Caki2 (cell line): ENCODE measurements at regions not wholly inside any gene's neighbourhood (a gene's known extent, or its start where the extent isn't known, plus 50 kb on each side); places are given as distances from the start of the nearest gene placed in this dataset.

Experiments
- DNase-seq: peaks from one replicate; pipeline ENCODE4 v3.0.0-alpha.2; 2015; ENCODE audit warnings: low read depth
- in situ Hi-C: cut with HindIII; loops from 2 replicates; pipeline ENCODE4 v1.10.0; 2016; ENCODE audit warnings: low sequenced_read_pairs, low pct_unique_long_range_greater_than_20kb, mixed read lengths

DNA sequence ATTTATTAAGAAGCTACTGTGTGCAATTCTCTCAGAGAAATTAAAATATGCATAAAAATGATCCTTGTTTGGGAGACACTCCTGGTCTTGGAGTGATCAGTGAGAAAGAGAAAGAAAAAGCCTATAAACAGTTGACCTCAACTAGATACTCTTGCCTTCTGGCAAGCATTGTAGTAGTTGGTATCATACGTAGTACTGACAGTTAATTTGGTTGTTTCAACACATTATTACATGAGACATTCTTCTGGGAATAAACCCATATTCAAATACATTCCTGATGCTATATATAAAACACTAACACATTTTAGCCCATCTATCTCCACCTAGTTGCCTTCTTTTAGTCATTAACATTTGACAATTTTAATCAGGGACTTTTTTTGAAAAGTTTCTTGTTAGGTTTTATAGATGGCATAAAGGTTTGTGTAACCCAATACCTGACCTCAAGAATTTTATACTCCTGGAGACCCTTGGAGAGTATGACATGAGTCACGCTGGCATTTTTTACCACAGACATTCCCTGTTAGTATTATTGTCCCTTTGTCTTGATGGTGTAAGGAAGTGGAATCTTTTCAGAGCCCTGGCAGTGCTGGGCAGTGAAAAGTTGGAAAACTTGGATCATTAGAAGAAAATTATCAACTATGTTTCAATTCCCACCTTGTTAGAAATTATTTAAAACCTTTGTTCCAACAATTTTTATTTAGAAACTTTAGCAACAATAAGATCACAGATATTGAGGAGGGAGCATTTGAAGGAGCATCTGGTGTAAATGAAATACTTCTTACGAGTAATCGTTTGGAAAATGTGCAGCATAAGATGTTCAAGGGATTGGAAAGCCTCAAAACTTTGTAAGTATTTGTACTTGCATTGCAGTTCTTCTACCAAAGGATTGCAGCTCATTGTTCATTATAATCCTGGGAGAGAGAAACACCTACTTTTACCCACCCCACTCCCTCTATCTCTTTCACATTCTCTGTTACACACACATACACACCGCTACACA lies 167.1 kb upstream of the PACRGL start:
- in situ Hi-C loops = no loop called here

GRCh38 chr4:20538905-20539304 lies 161.4 kb upstream of the PACRGL start:
- in situ Hi-C loops = no loop called here
- DNase-seq = no peak

More for the DNA sequence above, 167.1 kb upstream of the PACRGL start:
- no peak for DNase-seq

DNA sequence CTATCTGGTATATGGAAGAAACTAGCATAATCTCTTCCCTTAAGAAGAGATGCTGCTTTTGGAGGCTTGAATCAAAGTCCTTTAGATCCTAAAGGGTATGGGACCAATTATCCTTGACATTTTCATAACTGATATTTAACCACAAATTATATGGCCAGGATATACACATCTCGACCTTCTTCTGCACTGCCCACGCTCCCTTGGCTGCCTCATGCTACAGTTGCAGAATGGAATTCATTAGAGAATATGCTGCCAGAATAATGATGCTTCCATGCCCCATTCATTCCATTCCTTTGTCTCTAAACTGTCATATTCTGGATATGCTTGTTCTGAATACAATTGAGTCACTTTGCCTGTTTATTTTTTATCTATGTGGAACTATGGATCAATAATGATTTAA lies 157.1 kb upstream of the PACRGL start:
- in situ Hi-C loops = no loop called here
- no peak for DNase-seq

GRCh38 chr4:20544645-20545044 lies 155.6 kb upstream of the PACRGL start:
- in situ Hi-C loops = no loop called here

DNA sequence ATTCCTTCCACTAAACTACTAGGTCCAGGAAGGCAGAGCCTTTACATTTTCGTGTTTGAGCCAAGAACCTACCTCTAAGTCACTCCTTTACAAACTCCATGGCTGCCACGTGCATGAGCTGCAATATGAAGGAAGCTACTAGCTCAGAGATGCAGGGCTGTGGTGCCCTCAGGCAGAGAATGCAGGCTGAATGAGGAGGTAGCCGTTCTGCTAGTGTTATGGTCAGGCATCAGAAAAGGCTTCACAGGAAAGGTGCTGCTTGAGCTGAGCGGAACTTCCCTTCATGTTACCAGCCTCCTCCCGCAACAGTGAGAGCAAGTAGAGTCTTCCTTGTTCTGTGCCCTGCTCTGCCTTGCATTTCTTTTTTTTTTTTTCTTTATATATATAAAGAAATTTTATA lies 148.3 kb upstream of the PACRGL start:
- in situ Hi-C loops = no loop called here

More at GRCh38 chr4:20544645-20545044, 155.6 kb upstream of the PACRGL start:
- peak; percentile 26 for DNase-seq

DNA sequence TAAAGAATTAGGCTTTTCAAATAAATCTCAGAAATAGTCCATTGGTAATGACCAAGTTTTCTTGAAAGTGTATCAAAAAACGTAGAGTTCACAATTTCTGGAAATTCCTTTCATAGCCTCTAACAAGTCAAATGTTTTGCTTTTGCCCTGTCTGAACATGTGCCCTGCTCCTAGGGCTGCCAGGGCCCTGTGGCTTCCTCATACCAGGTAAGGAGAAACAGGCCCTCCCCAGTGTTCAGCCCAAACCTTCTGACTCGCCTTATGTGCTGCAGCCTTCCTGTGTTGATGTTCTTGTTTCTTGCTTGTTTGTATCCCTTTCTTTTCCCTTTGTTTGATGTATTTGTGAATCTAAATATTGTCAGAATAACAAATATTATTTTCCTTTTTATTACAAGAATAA lies 146.1 kb upstream of the PACRGL start:
- no peak for DNase-seq
- in situ Hi-C loops = no loop called here

More for the DNA sequence above, 148.3 kb upstream of the PACRGL start:
- DNase-seq = no peak

DNA sequence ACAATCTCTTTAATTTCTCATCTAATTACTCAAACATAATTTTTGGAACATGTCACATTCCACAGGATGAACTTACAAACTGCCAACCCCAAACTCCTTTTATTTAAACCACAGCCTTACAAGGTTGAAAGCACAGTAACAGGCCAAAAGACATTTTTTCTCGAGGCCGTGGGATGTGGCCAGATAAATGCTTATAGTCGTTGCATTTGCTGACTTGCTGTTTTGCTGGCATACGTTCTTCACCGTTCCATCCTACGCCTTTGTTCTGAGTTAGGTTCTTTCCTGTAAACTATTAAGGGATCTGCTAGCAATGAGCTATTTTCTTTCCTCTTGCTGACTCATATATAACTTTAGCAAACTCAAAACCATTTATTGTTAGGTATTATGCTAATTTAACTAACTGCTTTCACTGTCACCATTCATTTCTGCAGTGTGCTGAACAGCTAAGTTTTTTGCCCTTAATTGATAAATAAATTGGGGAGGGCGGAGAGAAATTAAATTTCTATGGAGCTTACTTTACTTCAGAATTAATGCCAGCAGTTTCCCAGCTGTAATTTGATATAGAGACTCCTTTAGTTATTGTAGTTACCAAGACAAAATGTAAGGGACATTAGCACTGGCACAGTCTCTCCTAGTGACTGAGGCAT lies 135.1 kb upstream of the PACRGL start:
- in situ Hi-C loops = no loop called here
- DNase-seq = no peak

- in situ Hi-C loops = no loop called here
- DNase-seq = no peak
These were observed 129.1 kb upstream of the PACRGL start for GRCh38 chr4:20570981-20571715.

GRCh38 chr4:20572976-20573375 lies 127.3 kb upstream of the PACRGL start:
- in situ Hi-C loops = no loop called here

DNA sequence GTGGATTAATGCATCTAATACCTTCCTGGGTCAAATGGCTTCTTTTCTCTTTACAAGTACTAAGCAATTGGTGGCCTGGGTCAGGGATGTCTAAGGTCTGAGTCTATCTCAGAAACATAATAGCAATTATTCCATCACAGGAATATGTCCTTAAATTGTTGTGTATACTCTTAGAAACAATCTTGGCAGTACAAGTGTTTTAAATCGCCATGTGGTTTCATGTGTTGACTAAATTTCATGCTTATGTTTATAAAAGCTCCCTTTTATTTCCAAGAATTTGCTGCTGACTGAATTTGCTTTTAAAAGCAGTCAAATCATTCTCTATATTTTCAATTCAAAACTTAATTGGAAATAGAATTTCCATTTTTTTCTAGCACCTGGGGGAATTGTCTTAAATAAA lies 125.3 kb upstream of the PACRGL start:
- in situ Hi-C loops = no loop called here
- no peak for DNase-seq

More at GRCh38 chr4:20572976-20573375, 127.3 kb upstream of the PACRGL start:
- DNase-seq = no peak

DNA sequence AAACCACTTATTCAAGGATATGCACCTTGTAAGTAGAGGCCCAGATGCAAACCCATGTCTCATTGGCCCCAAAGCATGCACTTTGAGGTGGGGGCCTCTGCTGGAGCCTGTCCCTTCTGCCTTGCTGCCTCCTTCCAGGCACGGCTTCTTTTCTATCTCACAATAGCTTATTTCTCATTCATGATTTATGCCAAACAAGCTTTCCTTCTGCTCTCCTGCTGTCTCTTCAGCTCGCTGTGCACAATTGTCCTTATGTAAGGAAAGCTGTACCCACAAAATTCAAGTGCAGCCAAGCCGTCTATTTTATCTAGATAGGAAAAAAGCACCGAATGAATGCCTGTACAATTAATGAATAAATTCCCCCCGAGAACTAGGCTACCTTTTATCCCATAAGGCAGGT lies 124.8 kb upstream of the PACRGL start:
- in situ Hi-C loops = no loop called here
- no peak for DNase-seq

DNA sequence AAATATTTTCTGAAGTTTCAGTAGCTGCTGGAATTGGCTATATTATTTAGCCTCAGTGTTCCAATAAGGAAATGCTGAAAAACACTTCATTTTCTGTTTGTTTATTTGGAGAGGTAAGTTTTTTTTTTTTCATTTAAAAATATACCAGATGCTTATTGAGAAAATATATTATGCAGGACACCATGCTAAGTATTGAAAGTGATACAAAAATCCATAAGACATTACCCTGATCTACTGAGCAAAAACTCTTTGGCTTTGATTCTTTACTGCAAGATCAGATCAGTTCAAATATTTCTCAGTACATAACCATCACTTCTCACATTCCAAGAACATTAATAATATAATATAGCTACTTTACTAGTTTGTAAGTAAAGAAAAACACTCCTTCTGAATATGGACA lies 123.4 kb upstream of the PACRGL start:
- no peak for DNase-seq
- in situ Hi-C loops = no loop called here

GRCh38 chr4:20577702-20578101 lies 122.6 kb upstream of the PACRGL start:
- no peak for DNase-seq
- in situ Hi-C loops = no loop called here

GRCh38 chr4:20580907-20581306 lies 119.4 kb upstream of the PACRGL start:
- in situ Hi-C loops = no loop called here
- no peak for DNase-seq

- DNase-seq = no peak
- in situ Hi-C loops = no loop called here
These were observed 110.8 kb upstream of the PACRGL start for GRCh38 chr4:20589436-20589835.

DNA sequence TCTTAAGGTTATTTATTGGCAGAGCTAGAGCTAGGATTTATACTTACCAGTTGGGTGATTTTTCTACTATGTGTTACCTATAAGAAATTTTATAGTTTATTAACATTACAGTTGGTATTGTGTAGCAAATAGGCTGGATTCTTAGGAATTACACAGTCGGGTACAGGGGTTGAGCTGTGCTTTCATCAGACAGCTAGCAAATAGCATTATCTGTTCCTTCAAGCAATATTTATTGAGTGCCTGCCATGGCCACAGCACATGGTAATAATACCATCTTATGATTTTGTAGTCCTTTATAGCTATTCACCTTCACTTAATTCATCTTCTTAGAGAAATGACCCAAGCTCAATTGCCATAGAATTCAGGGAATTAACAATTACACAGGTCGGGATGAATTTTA lies 109.4 kb upstream of the PACRGL start:
- DNase-seq = no peak
- in situ Hi-C loops = no loop called here

DNA sequence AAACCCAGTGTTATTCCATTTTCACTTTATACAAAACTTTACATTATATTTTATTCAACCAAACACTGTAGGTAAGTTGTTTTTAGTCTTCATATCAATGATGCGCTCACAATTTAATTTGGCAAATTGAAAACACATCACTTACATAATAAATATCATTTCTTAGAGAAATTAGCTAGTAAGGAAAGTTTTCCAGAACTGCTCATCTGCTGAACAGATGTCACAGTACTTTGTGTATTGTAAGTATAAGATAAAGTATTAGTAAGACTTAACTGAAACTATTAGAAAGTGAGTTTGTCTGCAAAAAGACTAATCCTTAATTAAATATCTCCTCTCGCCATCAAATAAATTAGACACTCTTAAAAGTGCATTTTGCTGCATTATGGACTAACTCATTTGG lies 108.7 kb upstream of the PACRGL start:
- in situ Hi-C loops = no loop called here

DNA sequence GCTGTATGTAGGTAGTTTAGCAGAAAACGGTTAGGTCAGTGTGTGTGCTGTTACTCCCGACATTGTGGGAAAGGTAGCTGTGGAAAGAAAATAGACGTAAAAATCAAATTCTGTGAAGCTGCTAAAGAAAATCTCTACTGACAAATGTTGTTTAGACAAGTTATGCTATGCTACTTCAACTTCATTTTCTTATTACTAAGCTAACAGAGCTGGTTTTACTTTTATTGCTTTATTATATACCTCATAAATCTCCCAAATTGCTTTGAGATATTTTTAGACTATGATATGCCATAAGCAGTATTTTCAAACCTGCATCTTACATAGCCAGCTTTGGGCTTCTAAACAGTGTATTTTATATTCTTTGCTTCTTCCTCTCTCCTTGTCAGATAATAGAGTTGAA lies 108.2 kb upstream of the PACRGL start:
- DNase-seq = no peak
- in situ Hi-C loops = no loop called here

More for the DNA sequence above, 108.7 kb upstream of the PACRGL start:
- no peak for DNase-seq

- in situ Hi-C loops = no loop called here
- no peak for DNase-seq
These were observed 107.6 kb upstream of the PACRGL start for GRCh38 chr4:20592663-20593062.
